ENCODE measurements at regions not wholly inside any gene's neighbourhood (a gene's known extent, or its start where the extent isn't known, plus 50 kb on each side); places are given as distances from the start of the nearest gene placed in this dataset.

DNA sequence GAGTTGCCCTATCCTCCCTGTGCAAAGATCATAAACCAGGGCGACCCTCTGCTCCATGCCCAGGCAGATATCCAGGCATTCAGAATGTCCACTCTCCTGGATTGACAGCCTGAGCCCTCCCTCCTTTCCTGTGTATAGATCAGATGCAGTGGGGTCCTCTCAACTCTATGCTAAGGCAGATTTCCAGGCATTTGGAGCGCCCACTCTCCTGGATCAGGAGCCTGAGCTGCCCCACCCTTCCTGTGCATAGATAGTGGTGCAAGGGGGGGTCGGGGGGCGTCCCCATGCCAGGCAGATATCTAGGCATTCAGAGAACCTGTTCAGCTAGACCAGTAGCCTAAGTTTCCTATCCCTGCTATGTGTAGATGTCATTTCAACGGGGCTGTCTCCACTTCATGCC is 941.1 kb downstream of the PCDH19 start:
- Mint-ChIP-seq H3K27me3 (no peaks in the 10 kb centered on the region), H3K4me3 (no peak overlapping the region), H3K4me1 (no peaks in the 10 kb centered on the region), H3K27ac (no peak overlapping the region), H3K9me3 (peaks cover 3% of the 10 kb centered on the region), H3K36me3 (ENCODE audit: low read depth) (no peaks in the 10 kb centered on the region)
- POLR2A ChIA-PET = no interaction called here
- CTCF ChIA-PET = no interaction called here
- DNase-seq = no peak

DNA sequence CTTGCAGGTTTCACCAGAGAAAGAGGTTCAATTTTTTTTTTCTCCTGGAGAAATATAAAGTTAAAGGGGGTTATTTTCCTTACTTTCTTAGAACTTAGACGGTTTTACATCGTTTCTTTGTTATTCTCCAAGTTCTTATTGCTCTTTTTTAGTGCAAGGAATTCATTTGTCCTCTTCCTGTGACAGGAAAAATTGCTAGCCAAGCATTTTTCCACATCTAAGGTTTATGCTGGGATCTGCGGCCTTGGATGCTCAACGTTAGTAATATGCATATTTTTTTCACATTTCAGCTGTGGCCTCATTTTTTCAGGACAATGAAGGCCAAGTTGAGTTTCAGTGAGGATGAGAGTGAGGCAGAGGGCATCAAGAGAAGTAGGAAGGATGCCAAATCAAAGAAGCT is 948.9 kb downstream of the PCDH19 start:
- Mint-ChIP-seq H3K4me3 (no peak overlapping the region), H3K9me3 (no peaks in the 10 kb centered on the region), H3K4me1 (no peaks in the 10 kb centered on the region), H3K27ac (no peak overlapping the region), H3K36me3 (ENCODE audit: low read depth) (no peaks in the 10 kb centered on the region), H3K27me3 (no peaks in the 10 kb centered on the region)
- ChIA-PET POLR2A (no interaction called here), CTCF (no interaction called here)
- no peak for DNase-seq

DNA sequence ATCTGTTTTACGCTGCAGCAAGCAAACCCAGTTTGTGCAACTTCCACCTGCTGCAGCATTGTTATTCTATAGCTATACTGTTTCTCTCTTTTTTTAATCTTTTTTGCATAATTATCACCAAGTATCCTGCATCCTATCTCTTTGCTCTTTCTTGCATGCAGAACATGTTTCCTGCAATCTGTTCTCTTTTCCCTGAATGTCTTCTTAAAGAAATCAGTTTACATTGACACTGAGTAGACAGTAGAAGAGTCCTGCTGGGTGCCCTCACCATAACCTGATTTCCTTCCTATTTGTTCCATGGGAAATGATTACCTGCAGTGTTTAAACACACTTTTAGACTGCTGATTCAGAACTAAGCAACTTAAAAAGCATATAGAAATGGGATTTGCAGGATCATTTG is 964.7 kb downstream of the PCDH19 start:
- Mint-ChIP-seq H3K4me1 (no peaks in the 10 kb centered on the region), H3K27me3 (no peaks in the 10 kb centered on the region), H3K27ac (no peak overlapping the region), H3K9me3 (no peaks in the 10 kb centered on the region), H3K36me3 (ENCODE audit: low read depth) (no peaks in the 10 kb centered on the region), H3K4me3 (no peak overlapping the region)
- POLR2A ChIA-PET = no interaction called here
- no peak for DNase-seq
- CTCF ChIA-PET = no interaction called here

DNA sequence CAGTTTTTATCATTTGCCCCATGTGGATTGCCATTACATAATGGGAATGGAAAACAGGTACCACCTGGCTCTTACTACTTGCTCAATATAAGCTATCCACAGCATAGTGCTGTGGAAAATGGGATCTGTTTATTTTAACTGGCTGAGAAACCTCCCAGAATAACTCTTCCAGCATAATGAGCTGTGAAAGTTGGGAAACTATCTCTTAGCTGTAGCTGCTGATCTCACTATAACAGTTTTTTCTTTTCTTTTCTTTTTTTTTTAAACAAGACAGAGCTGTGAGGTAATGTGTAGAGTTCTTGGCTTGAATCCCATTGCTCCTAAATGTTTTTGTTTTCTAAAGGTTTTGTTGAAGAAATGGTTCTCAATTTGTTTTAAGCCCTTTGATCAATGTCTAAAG is 988.3 kb downstream of the PCDH19 start:
- CTCF ChIA-PET = no interaction called here
- H3K4me1 Mint-ChIP-seq = no peaks in the 10 kb centered on the region
- no peaks in the 10 kb centered on the region for H3K27me3 Mint-ChIP-seq
- no peak overlapping the region for H3K4me3 Mint-ChIP-seq
- DNase-seq = no peak
- H3K27ac Mint-ChIP-seq = no peak overlapping the region
- no peaks in the 10 kb centered on the region for H3K36me3 Mint-ChIP-seq (ENCODE audit: low read depth)
- POLR2A ChIA-PET = no interaction called here
- no peaks in the 10 kb centered on the region for H3K9me3 Mint-ChIP-seq

DNA sequence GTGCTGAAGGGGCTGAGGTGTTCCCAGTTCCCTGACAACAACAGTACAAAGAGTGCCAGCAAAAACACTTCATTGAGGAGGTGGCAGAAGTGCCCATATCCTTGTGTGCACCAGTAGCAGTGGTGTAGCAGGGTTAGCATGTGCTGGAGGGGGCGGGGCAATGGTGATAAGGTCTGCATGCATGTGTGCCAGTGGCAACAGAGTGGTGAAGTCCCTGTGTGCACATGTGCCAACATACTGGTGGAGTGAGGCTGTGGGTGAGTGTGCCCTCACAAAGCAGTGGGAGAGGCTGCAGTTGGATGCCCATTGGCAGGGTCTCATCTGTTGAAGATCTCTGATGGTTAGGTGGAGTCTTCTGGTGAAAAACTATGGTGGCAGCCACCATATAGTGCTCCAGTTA is 994.6 kb downstream of the PCDH19 start:
- H3K27me3 Mint-ChIP-seq = no peaks in the 10 kb centered on the region

DNA sequence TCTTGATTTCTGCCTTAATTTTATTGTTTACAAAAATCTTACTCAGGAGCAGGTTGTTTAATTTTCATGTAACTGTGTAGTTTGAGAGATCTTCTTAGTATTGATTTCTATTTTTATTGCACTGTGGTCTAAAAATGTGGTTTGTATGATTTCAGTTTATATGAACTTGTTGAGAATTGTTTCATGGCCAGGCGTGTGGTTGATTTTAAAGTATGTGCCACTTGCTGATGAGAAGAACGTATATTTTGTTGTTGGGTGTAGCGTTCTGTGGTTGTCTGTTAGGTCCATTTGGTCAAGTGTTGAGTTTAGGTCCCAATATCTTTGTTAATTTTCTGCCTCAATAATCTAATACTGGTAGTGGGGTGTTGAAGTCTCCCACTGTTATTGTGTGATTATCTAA is 996.8 kb downstream of the PCDH19 start:
- CTCF ChIA-PET = no interaction called here
- Mint-ChIP-seq H3K27me3 (no peaks in the 10 kb centered on the region), H3K4me1 (no peaks in the 10 kb centered on the region), H3K4me3 (no peak overlapping the region), H3K9me3 (no peaks in the 10 kb centered on the region), H3K27ac (no peak overlapping the region), H3K36me3 (ENCODE audit: low read depth) (no peaks in the 10 kb centered on the region)
- DNase-seq = no peak
- POLR2A ChIA-PET = no interaction called here

More for the DNA sequence above, 994.6 kb downstream of the PCDH19 start:
- H3K36me3 Mint-ChIP-seq (ENCODE audit: low read depth) = no peaks in the 10 kb centered on the region
- no peaks in the 10 kb centered on the region for H3K4me1 Mint-ChIP-seq
- DNase-seq = no peak
- H3K27ac Mint-ChIP-seq = no peak overlapping the region
- POLR2A ChIA-PET = no interaction called here
- H3K9me3 Mint-ChIP-seq = no peaks in the 10 kb centered on the region
- H3K4me3 Mint-ChIP-seq = no peak overlapping the region
- CTCF ChIA-PET = no interaction called here

DNA sequence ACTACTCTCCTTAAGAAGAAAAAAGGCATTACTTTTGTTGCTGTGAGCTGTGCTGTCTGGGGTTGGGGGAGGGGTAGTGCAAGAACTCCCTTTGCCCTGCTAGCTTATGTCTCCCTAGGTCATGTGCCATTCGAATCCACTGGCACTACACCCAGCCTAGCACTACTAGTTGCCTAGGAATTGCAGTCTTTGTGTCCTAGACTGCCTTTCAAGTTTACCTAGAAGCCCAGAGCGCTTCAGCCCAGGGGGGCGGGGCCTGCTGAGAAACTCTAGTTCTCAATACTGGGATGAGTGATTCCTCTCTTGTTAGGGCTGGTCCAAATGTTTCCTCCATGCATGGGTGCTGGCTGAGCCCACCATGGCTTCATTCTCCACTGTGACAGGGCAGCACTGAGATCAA is 1011.5 kb downstream of the PCDH19 start:
- H3K9me3 Mint-ChIP-seq = no peaks in the 10 kb centered on the region

DNA sequence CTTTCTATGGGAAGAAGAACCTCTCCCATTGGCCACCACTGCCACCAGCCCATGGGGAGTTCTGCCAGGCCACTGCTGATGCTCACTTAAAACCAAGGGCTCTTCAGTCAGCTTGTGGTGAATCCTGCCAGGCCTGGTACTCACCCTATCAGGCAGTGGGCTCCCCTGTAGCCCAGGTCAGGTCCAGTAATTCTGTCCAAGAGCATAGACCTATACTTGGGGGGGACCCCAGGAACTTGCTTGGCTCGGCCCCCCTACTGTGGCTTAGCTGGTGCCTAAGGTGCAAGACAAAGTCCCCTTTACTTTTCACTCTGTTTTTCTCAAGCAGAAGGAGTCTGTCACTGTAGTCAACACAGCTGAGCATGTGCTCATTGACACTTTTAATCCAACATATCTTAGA is 1012.2 kb downstream of the PCDH19 start:
- Mint-ChIP-seq H3K27ac (no peak overlapping the region), H3K4me3 (no peak overlapping the region), H3K9me3 (no peaks in the 10 kb centered on the region), H3K27me3 (no peaks in the 10 kb centered on the region), H3K4me1 (no peaks in the 10 kb centered on the region), H3K36me3 (ENCODE audit: low read depth) (no peaks in the 10 kb centered on the region)
- no peak for DNase-seq
- ChIA-PET CTCF (no interaction called here), POLR2A (no interaction called here)

More for the DNA sequence above, 1011.5 kb downstream of the PCDH19 start:
- H3K4me3 Mint-ChIP-seq = no peak overlapping the region
- ChIA-PET CTCF (no interaction called here), POLR2A (no interaction called here)
- no peaks in the 10 kb centered on the region for H3K4me1 Mint-ChIP-seq
- no peaks in the 10 kb centered on the region for H3K27me3 Mint-ChIP-seq
- no peak for DNase-seq
- H3K27ac Mint-ChIP-seq = no peak overlapping the region
- H3K36me3 Mint-ChIP-seq (ENCODE audit: low read depth) = no peaks in the 10 kb centered on the region

DNA sequence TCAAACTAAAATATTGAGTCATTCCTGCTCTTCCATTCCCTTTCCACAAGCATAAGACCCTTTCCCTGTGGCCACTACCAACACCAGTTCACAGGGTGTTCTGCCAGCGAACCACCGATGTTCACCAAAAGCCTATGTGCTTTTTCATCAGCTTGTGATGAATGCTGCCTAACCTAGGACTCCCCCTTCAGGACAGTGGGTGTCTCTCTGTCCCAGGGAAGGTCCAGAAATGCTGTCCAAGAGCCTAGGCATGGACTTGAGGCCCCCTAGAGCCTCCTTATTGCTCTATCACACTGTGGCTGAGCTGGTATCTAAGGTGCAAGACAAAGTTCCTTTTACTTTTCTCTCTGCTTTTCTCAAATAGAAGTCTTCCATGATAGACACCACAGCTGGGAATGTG is 1015.6 kb downstream of the PCDH19 start:
- no peak for DNase-seq
- POLR2A ChIA-PET = no interaction called here

DNA sequence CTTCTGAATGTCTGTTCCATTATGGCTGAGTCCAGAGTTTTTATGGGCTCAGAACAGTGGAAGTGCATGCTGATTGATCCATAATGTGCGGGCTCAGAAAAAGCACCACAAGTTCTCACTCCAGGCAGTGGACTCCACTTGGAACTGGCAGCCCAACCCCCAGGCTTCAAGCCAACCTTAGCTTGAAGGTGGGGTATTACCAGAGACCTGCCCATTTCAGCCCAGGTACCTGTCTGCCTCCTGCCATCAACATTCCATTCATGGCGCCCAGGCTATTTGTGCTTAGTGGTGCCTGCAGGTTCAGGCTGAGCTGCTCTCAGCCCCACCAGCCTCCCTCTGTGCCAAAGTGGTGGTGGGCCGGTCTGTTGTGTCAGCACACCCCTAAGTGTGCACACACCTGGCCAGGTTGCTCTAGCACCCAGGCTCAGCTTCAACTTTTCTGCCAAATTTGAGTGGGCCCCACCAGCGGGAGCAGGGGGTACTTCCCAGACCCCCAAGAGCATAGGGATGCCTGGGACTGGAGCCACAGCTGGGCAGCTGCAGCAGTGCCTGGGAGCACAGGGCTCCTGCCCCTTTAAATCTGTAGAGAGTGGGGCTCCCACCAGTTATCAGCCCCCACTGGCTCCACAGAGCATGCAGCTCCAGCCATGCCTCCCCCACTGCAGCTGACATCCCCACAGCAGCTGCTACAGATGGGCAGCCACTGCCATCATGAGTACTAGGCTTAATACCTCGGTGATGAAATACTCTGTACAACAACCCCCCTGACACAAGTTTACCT is 1025.3 kb downstream of the PCDH19 start:
- Mint-ChIP-seq H3K4me3 (no peak overlapping the region), H3K9me3 (no peaks in the 10 kb centered on the region), H3K4me1 (no peaks in the 10 kb centered on the region), H3K36me3 (ENCODE audit: low read depth) (no peaks in the 10 kb centered on the region), H3K27ac (no peak overlapping the region), H3K27me3 (no peaks in the 10 kb centered on the region)
- no peak for DNase-seq
- POLR2A ChIA-PET = no interaction called here
- CTCF ChIA-PET = no interaction called here

More for the DNA sequence above, 1015.6 kb downstream of the PCDH19 start:
- CTCF ChIA-PET = no interaction called here
- Mint-ChIP-seq H3K9me3 (no peaks in the 10 kb centered on the region), H3K27me3 (no peaks in the 10 kb centered on the region), H3K4me1 (no peaks in the 10 kb centered on the region), H3K36me3 (ENCODE audit: low read depth) (no peaks in the 10 kb centered on the region), H3K27ac (no peak overlapping the region), H3K4me3 (no peak overlapping the region)

DNA sequence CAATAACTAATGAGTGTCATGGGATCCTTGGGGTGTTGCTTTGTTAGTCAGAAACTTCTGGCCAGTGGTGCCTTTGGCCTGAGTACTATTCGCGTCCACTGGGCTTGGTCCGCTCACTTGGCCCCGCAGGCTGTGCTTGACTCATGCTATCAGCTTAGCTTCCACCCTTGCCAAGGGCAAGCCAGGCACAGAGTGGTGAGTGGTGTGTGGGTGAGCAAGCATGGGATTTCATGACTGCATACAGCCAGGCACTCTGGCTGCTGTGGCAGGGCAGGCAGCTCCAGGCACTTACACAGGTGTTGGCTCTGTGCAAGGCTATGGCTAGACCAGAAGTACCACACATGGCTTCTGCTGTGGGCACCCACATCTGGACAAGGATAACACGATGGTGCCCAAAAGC is 1026.3 kb downstream of the PCDH19 start:
- no peak overlapping the region for H3K4me3 Mint-ChIP-seq
- CTCF ChIA-PET = no interaction called here
- no peaks in the 10 kb centered on the region for H3K27me3 Mint-ChIP-seq
- no peak for DNase-seq
- no peaks in the 10 kb centered on the region for H3K4me1 Mint-ChIP-seq
- H3K9me3 Mint-ChIP-seq = no peaks in the 10 kb centered on the region
- POLR2A ChIA-PET = no interaction called here
- no peaks in the 10 kb centered on the region for H3K36me3 Mint-ChIP-seq (ENCODE audit: low read depth)
- no peak overlapping the region for H3K27ac Mint-ChIP-seq

DNA sequence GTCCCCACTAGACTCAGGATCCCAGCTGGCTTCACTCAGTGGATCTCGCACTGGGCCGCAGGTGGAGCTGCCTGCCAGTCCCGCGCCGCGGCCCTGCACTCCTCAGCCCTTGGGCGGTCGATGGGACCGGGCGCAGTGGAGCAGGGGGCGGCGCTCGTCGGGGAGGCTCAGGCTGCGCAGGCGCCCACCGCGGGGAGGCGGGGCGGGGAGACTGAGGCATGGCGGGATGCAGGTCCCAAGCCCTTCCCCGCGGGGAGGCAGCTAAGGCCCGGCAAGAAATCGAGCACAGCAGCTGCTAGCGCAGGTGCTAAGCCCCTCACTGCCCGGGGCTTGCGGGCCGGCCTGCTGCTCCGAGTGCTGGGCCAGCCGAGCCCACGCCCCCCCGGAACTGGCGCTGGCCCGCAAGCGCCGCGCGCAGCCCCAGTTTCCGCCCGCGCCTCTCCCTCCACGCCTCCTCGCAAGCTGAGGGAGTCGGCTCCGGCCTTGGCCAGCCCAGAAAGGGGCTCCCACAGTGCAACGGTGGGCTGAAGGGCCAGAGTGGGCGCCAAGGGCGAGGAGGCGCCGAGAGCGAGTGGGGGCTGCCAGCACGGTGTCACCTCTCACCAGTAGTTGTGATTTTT is 1038.0 kb downstream of the PCDH19 start:
- no peaks in the 10 kb centered on the region for H3K36me3 Mint-ChIP-seq (ENCODE audit: low read depth)
- ChIA-PET CTCF (no interaction called here), POLR2A (no interaction called here)
- no peaks in the 10 kb centered on the region for H3K9me3 Mint-ChIP-seq
- no peaks in the 10 kb centered on the region for H3K27me3 Mint-ChIP-seq
- DNase-seq = no peak
- no peaks in the 10 kb centered on the region for H3K4me1 Mint-ChIP-seq
- H3K4me3 Mint-ChIP-seq = no peak overlapping the region
- no peak overlapping the region for H3K27ac Mint-ChIP-seq

DNA sequence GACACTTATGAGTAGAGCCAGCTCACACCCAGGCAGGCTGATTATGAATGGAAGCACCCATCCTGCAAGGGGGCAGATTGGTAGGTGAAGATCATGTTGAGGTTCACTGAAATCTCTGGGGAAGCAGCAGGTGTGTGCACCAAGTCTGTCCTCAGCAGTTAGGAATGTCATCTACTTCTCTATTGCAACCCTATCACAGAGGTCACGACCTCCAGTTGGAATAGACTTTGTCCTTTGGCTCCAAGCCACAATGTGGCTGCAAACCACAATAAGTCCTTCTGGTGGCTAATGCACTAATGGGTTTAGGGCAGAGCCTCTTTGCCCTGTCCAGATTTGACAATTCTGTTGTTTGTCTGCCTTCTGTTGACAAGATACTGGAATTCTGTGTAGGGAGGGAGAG is 1056.7 kb downstream of the PCDH19 start:
- H3K36me3 Mint-ChIP-seq (ENCODE audit: low read depth) = no peaks in the 10 kb centered on the region
- no peak overlapping the region for H3K4me3 Mint-ChIP-seq
- DNase-seq = no peak
- H3K27me3 Mint-ChIP-seq = no peaks in the 10 kb centered on the region
- H3K27ac Mint-ChIP-seq = no peak overlapping the region
- H3K4me1 Mint-ChIP-seq = no peaks in the 10 kb centered on the region
- ChIA-PET POLR2A (no interaction called here), CTCF (no interaction called here)
- no peaks in the 10 kb centered on the region for H3K9me3 Mint-ChIP-seq

DNA sequence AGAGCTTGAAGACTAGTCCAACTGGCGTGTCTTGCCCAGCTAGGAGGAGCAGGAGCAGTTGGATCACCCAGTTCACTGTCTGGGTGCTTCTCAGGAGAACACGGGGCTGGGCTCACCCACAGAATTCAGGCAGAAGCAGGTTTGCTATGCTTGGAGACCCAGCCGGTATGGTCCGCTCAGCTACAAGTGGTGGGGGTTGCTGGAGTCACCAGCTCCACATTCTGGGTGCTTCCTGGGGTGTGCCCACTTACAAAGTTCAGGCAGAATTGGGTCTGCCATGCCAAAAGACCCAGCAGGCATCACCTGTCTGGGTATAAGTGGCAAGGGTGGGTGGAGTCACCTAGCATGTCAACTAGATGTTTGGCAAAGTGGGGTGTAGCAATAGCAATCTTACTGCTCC is 1061.8 kb downstream of the PCDH19 start:
- H3K9me3 Mint-ChIP-seq = peaks cover 5% of the 10 kb centered on the region
- no peaks in the 10 kb centered on the region for H3K36me3 Mint-ChIP-seq (ENCODE audit: low read depth)
- no peak overlapping the region for H3K27ac Mint-ChIP-seq
- DNase-seq = no peak
- ChIA-PET CTCF (no interaction called here), POLR2A (no interaction called here)
- H3K4me3 Mint-ChIP-seq = no peak overlapping the region
- no peaks in the 10 kb centered on the region for H3K4me1 Mint-ChIP-seq
- H3K27me3 Mint-ChIP-seq = no peaks in the 10 kb centered on the region
